Eye (tissue), 1 donor: ENCODE measurements at regions not wholly inside any gene's neighbourhood (a gene's known extent, or its start where the extent isn't known, plus 50 kb on each side); places are given as distances from the start of the nearest gene placed in this dataset.
A peak's percentile ranks its signal among the peaks of the same experiment; 100 is the strongest.

Source experiments
- DNase-seq: peaks from one replicate; pipeline ENCODE4 v3.0.0-alpha.2; 2015

GRCh38 chr4:125517831-125518230, 203.1 kb downstream of the FAT4 start:
- peak; percentile 58 for DNase-seq

- DNase-seq: no peak
Observed at GRCh38 chr4:125518281-125518680, 203.5 kb downstream of the FAT4 start.

- DNase-seq: no peak
Observed at GRCh38 chr4:125519371-125520146, 204.8 kb downstream of the FAT4 start.

- DNase-seq: no peak
Observed at GRCh38 chr4:125520258-125520990, 205.7 kb downstream of the FAT4 start.

- no peak for DNase-seq
Observed at GRCh38 chr4:125522588-125522987, 207.8 kb downstream of the FAT4 start.

GRCh38 chr4:125522992-125523391, 208.2 kb downstream of the FAT4 start:
- DNase-seq: no peak

GRCh38 chr4:125526420-125526819, 211.7 kb downstream of the FAT4 start:
- no peak for DNase-seq

GRCh38 chr4:125527681-125528080, 212.9 kb downstream of the FAT4 start:
- DNase-seq: peak; percentile 59

- no peak for DNase-seq
Observed at GRCh38 chr4:125529071-125529470, 214.3 kb downstream of the FAT4 start.

GRCh38 chr4:125538670-125539069, 223.9 kb downstream of the FAT4 start:
- DNase-seq: no peak

GRCh38 chr4:125539691-125540090, 224.9 kb downstream of the FAT4 start:
- DNase-seq: no peak

GRCh38 chr4:125541836-125542385, 227.2 kb downstream of the FAT4 start:
- no peak for DNase-seq

GRCh38 chr4:125546272-125546671, 231.5 kb downstream of the FAT4 start:
- DNase-seq: no peak

- peak; percentile 18 for DNase-seq
Observed at GRCh38 chr4:125547836-125548235, 233.1 kb downstream of the FAT4 start.

- DNase-seq: no peak
Observed at GRCh38 chr4:125550769-125551168, 236.0 kb downstream of the FAT4 start.

GRCh38 chr4:125551466-125551865, 236.7 kb downstream of the FAT4 start:
- no peak for DNase-seq

- DNase-seq: no peak
Observed at GRCh38 chr4:125551967-125552366, 237.2 kb downstream of the FAT4 start.

- DNase-seq: no peak
Observed at GRCh38 chr4:125572601-125573000, 257.8 kb downstream of the FAT4 start.

GRCh38 chr4:125573368-125573767, 258.6 kb downstream of the FAT4 start:
- no peak for DNase-seq

GRCh38 chr4:125573786-125574185, 259.0 kb downstream of the FAT4 start:
- no peak for DNase-seq

- DNase-seq: no peak
Observed at GRCh38 chr4:125582302-125582701, 267.5 kb downstream of the FAT4 start.

GRCh38 chr4:125590158-125590557, 275.4 kb downstream of the FAT4 start:
- no peak for DNase-seq

GRCh38 chr4:125591290-125591689, 276.5 kb downstream of the FAT4 start:
- no peak for DNase-seq

- DNase-seq: no peak
Observed at GRCh38 chr4:125594056-125594602, 279.4 kb downstream of the FAT4 start.
